Renal cortical epithelial cell (primary cell): ENCODE measurements at regions not wholly inside any gene's neighbourhood (a gene's known extent, or its start where the extent isn't known, plus 50 kb on each side); places are given as distances from the start of the nearest gene placed in this dataset.
"Not testable (repeated sequence)": the region's sequence is repeated elsewhere in the genome, so short reads cannot be mapped to it uniquely, and the experiment has no call there.

ENCODE experiments used
- DNase-seq: peaks from one replicate; pipeline ENCODE4 v3.0.0-alpha.2; 2011; ENCODE audit warnings: low read depth

DNA sequence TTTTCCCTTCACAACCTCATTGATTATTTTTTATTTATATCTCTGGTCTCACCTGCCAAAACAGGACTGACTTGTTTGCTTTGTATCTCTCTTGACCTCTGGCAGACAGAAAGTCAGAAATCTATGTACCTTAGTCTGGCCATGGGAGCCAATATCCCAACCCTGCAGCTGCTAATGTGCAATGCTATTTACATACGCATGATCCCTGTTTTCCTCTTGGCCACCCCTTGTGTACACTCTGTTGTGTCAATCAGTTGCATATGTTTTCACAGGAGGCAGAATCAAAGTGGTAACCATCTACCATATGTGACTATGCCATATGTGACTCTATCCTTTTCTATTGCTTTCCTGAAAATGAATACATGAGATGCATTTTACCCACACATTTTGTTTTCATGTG lies 688.8 kb downstream of the PLA2G4A start:
- no peak for DNase-seq

DNA sequence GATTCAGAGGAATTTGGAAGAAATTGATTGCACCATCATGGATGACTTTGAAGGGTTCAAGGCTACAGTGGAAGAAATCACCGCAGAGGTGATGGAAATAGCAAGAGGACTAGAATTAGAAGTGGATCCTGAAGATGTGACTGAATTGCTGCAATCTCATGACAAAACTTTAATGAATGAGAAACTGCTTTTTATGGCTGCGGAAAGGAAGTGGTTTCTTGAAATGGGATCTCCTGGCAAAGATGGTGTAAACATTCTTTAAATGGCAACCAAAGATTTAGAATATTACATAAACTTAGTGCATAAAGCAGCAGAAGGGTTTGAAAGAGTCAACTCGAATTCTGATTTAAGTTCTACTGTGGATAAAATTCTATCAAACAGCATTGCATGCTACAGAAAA lies 698.6 kb downstream of the PLA2G4A start:
- no peak for DNase-seq

DNA sequence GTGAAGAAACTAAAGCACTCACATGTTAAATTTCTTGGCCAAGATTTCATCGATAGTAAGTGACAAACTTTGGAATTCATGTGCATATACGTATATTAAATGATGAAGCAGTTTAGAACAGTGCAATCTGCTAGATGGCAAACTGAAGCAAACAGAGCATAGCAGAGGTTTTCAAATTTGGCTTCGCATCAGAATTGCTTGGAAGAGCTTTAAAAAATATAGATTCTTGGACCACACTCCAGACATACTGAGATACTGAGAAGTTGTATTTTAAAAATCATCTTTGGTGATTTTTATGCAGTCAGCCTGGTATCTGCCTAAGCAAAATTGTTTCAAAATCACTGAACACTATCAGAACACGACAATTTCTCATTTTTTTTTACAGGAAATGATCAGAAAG lies 709.2 kb downstream of the PLA2G4A start:
- no peak for DNase-seq

DNA sequence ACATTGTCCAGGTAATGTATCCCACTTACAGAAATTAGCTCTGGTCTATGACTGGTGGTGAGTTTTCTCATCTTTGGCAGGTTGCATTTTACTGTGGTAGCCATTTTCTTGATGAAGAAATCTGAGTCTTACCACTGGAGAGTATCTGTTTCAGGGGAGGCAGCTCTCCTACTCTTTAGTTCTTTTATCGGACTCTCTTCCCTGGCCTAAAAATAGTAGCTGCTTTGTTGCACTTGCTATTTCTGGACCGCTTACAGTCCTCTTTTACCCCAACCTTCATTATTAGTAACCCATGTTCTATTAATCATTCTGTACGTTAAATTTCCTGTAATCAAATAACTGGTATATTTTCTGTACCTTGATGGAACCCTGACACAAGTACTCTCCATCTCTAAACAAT lies 720.8 kb downstream of the PLA2G4A start:
- no peak for DNase-seq

DNA sequence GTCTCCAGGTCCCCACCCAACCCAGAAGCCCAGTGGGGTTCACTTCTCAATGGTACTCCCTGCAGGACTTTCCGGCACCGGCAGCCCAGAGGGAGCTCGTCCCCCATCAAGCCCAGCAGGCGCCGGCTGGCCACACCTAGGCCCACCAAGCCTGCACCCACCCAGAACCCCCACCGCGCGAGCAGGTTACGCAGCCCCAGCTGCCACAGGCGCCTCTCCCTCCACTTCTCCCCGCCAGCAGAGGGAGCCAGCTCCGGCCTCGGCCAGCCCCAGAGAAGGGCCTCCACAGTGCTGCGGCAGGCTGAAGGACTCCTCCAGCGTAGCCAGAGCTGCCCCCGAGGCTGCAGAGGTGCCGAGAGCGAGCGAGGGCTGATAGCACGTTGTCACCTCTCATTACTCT lies 722.3 kb downstream of the PLA2G4A start:
- no peak for DNase-seq

DNA sequence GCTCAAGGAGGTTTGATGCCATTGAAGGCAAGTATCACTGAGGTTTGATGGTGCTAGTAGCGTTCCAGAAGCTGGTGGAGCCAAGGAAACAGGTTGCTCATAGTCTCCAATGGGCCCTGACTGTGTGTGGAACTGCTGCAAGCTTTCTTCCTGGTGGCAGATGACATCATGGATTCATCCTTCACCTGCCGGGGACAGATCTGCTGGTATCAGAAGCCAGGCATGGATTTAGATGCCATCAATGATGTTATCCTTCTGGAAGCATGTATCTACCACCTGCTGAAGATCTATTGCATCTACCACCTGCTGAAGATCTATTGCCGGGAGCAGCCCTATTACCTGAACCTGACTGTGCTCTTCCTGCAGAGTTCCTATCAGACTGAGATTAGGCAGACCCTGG lies 734.4 kb downstream of the PLA2G4A start:
- DNase-seq = no peak

DNA sequence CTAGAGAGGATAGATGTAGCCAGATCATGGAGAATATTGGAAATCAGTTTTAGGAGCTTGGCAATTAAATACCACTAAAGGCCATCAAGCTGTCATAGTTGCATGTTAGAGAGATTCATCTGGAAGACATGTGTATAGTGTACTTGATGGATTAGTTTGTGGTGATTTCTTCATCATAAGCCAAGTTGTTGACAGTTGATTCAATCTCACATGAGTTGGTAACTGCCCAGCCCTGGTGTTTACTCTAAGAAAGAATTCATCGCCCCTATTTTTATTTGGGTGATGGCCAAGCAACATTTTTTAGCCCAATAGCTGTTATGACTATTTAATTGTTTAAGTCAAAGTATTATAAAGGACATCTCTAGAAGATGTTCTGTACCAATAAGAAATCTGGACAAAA lies 737.6 kb downstream of the PLA2G4A start:
- DNase-seq = no peak

DNA sequence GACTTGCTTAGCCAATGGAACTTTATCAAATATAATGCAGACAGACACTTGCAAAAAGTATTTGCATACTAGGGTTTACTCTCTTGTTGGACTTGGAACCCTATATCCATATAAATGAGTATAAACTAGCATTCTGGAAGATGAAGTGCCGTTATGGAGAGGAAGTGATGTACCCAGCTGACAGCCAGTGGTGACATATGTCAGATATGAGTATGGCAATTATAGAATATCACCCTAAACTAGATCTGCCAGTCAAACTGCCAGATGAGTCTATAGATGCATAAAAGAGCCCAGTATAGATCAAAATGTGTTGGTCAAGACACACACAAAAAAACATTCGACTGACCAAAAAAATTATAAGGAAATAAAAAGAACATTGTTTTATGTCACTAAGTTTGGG lies 739.3 kb downstream of the PLA2G4A start:
- no peak for DNase-seq

DNA sequence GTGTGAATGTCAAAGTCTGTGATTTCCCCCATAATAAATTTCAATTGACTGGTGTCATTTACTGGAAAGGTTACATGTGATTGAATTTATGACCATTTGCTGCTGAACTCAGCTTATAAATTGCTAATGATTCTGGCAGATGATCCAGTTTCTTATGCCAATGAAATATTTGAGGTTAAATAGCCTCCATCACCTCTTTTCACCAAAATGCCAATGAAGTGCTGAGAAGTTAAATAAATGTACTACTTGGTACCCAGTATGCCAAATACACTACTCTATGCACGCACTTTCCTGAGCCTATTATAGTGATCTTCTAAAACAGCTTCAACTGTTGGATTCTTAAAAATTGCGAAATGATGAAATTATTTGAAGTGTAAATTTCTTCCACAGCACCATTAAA lies 741.4 kb downstream of the PLA2G4A start:
- DNase-seq = no peak

DNA sequence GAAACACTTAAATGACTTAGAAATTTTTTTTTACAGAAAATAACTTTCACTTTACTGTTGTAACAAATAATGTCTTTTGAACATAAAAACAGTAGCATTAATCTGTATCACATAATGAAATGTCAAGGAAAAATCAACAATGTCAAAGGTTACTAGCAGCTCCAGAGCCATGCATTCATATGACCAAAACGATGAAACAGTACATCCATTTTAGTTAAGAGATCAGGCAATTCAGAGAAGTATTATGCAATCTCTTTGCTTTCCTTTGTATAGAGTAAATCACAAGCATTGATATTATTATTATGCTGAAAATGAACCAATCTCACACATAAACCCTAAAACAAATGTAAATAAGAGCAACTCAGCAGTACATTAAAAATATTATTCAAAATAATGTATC lies 748.9 kb downstream of the PLA2G4A start:
- DNase-seq = no peak

DNA sequence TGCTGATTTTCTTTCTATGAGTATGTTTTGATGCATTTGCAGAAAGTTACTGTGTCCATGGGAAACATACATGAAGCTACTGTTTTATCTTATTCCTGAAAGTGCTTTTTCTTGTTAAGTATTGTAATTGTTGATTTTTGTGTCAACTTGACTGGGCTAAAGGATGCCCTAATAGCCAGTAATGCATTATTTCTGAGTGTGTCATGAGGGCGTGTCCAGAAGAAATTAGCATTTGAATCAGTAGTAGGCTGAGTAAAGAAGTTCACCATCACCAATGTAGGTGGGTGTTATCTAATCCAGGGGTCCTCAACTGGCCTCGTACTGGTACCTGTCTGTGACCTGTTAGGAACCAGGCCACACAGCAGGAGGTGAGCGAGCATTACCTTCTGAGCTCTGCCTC lies 760.2 kb downstream of the PLA2G4A start:
- no peak for DNase-seq

DNA sequence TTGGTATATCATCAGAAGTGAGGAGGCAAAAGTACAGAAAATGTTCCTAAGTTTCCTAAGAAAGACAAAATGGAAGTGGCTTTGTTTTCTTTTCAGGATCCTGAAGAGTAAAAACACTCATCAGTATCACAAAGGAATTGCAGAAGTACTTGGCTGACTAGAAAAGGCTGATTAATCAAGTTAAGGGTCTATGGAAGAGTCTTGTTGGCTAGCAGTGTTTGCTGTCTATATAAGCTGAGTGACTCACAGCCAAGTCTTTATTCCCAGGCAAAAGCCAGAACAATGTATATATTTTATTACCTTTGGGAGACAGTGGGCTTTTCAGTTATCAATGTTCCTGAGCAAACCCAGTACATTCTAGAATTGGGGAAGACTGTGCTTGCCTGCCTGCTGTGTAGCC lies 777.0 kb downstream of the PLA2G4A start:
- no peak for DNase-seq

DNA sequence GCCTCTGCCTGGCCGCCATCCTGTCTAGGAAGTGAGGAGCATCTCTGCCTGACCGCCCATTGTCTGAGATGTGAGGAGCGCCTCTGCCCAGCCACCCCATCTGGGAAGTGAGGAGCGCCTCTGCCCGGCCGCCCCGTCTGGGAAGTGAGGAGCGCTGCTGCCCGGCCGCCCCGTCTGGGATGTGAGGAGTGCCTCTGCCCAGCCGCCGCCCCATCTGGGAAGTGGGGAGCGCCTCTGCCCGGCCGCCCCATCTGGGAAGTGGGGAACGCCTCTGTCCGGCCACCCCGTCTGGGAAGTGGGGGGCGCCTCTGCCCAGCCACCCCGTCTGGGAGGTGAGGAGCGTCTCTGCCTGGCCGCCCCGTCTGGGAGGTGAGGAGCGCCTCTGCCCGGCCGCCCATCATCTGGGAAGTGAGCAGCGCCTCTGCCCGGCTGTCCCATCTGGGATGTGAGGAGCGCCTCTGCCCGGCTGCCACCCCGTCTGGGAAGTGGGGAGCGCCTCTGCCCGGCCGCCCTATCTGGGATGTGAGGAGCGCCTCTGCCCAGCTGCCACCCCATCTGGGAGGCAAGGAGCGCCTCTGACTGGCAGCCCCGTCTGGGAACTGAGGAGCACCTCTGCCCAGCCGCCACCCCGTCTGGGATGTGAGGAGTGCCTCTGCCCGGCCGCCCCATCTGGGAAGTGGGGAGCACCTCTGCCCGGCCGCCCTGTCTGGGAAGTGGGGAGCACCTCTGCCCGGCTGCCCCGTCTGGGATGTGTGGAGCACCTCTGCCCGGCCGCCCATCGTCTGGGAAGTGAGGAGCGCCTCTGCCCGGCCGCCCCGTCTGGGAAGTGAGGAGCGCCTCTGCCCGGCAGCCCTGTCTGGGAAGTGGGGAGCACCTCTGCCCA lies 787.3 kb downstream of the PLA2G4A start:
- DNase-seq = not testable (repeated sequence)

DNA sequence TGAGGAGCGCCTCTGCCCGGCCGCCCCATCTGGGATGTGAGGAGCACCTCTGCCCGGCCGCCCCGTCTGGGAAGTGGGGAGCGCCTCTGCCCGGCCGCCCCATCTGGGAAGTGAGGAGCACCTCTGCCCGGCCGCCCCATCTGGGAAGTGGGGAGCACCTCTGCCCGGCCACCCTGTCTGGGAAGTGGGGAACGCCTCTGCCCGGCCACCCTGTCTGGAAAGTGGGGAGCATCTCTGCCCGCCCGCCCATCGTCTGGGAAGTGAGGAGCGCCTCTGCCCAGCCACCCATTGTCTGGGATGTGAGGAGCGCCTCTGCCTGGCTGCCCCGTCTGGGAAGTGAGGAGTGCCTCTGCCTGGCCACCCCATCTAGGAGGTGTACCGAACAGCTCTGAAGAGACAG lies 788.1 kb downstream of the PLA2G4A start:
- DNase-seq = not testable (repeated sequence)

DNA sequence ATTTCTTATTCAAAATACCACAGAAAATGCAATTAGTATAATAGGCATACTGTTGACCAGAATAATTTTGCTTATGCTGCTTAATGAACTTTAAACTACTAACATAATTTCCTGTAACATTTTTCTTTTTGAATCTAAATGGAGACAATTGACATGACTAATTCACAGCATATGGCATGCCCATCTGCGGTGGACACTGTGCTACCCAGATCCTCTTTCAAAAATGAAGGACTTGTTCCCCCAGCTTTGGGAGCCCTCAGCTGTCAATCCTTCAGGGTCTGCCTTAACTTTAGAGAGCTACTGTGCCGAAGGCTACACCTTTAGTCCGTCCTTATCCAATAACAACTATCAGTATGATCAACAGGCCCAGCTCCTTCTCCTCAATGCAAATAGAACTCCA lies 789.0 kb downstream of the PLA2G4A start:
- DNase-seq = no peak

DNA sequence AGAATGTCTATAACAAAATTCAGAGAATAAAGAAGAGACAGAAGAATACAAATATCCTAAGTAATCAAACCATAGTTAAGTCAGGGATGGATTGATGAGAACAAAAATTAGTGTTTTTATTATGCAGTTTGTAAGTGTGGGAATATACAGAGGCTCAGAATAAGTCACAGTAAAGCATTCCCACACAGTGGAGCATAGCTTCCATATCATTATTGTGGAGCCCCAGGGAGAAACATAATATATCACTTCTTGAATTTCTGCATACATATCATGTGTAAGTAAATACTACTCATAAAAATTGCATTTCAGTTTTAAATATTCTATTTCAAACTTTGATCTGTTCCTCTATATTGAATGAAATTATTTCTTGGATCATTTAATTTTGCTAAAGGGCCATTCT lies 790.4 kb downstream of the PLA2G4A start:
- DNase-seq = no peak

DNA sequence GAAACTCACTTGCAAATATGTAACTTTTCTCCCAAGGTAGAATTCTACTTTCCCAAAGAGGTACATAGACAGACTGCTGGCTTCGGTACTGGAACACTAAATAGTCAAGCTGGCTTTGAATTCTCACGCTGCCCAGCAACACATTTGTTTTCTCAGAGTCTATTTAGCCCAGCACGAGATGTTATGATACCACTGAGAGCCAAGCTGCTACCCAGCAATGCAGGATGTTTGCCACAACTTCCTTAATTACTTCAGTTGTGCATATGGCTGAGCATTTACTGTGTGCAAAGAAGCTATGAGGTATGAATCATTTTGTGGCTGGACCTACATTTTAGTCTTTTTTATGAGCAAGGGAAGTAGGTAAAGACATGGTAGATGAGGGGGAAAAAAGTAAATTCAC lies 793.2 kb downstream of the PLA2G4A start:
- no peak for DNase-seq

DNA sequence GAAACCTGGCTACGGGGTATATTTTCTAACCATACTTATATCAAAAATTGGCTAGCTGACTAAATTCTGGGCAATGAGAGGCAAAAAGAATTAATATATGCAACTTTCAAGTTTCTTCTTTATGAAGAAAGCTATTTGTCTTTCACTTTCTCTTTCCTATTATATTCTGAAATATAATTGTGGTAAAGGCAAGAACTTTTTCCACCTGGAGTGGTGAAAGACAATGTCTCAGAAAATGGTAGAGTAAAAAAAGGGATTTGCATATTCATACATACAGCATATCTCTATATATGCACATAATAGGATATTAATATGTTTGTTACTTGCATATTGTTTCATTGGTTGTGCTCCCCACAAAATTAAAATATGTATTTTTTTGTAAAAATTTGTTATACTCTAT lies 793.8 kb downstream of the PLA2G4A start:
- no peak for DNase-seq

DNA sequence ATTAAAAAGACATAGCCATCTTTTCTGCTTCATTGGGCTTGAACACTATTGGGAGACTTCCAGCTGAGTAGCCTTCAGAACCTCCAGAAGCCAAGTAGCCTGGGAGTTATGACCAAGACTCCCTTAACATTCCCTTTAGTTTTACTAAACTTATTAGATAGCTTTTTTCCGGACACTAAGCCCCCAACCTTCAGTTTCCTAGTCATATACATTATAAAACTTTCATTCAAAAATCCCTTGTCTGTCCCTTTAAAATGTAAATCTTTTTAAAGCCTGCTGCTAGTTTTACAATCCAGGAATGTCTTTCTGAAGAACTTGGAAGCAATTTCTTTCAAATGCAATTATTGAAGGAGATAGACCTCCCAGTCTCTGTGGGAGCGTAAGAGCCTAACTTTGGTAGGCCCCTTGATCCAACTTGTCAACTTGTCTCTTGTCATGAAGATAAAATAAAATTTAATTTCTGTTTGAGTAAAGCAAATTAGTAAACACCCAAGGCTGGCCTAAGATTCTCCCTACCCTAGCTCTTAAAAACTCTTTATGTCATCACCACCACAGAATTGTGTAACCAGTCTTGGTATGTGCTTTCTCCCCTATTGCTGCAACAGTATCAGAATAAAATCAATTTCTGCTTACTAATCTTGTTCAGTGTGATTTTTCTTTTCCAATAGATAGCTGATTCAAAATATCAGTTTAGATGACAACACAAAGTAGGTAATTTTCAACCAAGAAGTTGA lies 796.2 kb downstream of the PLA2G4A start:
- DNase-seq = no peak

DNA sequence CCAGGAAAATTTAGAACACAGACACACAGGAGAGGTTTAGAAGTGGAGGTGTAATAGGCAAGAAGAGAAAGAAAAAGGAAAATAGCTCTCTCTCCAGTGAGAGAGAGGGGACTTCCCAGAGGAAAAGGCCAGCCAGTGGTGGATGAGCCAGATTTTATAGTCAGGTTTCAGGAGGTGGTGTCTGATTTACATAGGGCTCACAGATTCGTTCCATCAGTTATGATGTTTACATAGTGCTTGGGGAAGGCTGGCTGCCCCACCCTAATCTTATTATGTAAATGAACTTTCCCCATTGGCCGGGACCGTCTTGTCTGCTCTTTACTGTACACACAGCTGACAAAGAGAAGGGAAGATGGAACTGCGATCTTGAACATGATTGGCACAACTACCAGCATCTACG lies 797.3 kb downstream of the PLA2G4A start:
- no peak for DNase-seq

DNA sequence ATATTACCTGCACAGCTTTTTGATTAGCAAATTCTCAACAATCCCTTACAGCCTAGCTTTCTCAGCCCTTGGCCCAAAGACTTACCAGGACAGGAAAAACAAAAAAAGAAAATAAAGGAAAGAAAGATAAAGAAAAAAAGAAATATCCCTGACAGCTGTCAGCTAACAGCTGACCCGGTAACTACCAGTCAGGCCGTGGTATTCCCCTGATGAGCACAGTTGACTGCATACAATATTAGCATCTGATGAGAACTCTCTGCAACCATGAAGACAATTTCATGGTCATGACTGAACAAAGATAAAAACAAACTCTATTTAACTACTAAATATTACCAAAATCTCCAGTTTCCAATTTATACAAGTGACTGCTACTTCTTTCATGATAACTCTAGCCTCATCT lies 798.8 kb downstream of the PLA2G4A start:
- no peak for DNase-seq

DNA sequence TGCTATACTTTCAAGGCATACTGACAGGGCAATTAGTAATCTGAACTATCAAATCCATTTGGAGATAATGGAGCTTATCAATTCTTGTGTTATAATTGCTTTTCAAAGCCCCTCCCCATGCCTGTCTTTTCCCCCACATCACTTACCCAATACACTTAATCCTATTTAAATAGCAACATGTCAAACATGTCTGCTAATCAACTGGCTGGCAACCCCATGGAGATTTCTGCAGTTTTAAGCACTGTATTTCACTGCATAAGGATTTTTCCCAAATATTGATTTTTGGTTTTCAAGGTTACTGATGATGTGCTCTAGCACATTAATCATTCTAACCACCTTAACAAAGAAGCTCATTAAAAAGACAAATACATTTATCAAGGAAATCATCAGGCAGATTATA lies 800.3 kb downstream of the PLA2G4A start:
- DNase-seq = no peak

DNA sequence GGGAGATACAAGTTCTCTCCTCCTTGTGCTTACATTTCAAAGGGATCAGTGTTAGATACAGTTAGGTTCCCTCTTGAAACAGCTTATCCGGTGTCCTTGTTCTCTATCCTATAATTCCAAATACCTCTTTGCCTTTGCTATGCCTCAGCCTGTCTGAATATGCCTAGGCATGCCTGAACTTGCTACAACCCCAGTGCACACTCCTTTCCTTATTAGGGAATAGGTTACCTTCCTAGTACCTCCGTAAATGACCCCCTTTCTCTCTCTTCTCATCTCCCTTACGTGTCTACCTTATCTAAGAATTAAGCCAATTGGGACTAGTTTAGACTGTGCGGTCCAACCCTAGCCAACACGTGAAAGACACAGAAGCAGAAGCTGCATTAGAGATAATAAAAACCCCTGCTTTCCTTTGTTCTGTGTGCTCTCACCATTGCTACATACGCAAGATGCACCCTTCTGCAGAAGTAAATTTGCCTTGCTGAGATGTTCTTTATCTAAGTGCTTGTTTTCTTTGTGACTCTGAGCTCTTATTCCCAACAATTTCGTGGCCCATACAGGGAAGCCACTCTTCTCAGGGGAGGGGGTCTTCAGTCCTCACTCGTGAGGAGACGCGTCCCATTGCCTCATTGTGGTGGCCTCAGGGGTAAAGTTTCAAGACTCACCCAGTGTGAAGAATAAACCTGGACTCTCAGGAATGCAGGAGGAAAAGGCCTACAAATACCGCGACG lies 802.1 kb downstream of the PLA2G4A start:
- DNase-seq = no peak
